HG03575 (cell line): ENCODE measurements at regions not wholly inside any gene's neighbourhood (a gene's known extent, or its start where the extent isn't known, plus 50 kb on each side); places are given as distances from the start of the nearest gene placed in this dataset.

ENCODE experiments used
- ATAC-seq: cut with Tn5 transposase; IDR thresholded peaks from one replicate; pipeline ENCODE4 v1.9.1; 2021; ENCODE audit not compliant: unreplicated experiment, insufficient number of reproducible peaks, low FRiP score; ENCODE audit errors: extremely low read depth

- no peak for ATAC-seq
Measured at GRCh38 chr6:156028335-156029131, 572.9 kb upstream of the NOX3 start.

GRCh38 chr6:156027248-156027626 lies 571.6 kb upstream of the NOX3 start:
- ATAC-seq = no peak

- ATAC-seq = no peak
Measured at GRCh38 chr6:156026486-156027247, 571.0 kb upstream of the NOX3 start.

- no peak for ATAC-seq
Measured at GRCh38 chr6:156024339-156024738, 568.7 kb upstream of the NOX3 start.

- no peak for ATAC-seq
Measured at GRCh38 chr6:156021746-156022396, 566.2 kb upstream of the NOX3 start.

- ATAC-seq = no peak
Measured at GRCh38 chr6:156017838-156018237, 562.2 kb upstream of the NOX3 start.

- no peak for ATAC-seq
Measured at GRCh38 chr6:156016186-156016976, 560.7 kb upstream of the NOX3 start.

GRCh38 chr6:156013155-156013554 lies 557.5 kb upstream of the NOX3 start:
- no peak for ATAC-seq

GRCh38 chr6:156009656-156010055 lies 554.0 kb upstream of the NOX3 start:
- no peak for ATAC-seq

GRCh38 chr6:156004796-156005195 lies 549.2 kb upstream of the NOX3 start:
- ATAC-seq = no peak

- ATAC-seq = no peak
Measured at GRCh38 chr6:155996151-155996550, 540.5 kb upstream of the NOX3 start.

GRCh38 chr6:155995281-155995680 lies 539.6 kb upstream of the NOX3 start:
- ATAC-seq = no peak

GRCh38 chr6:155994086-155994485 lies 538.4 kb upstream of the NOX3 start:
- ATAC-seq = no peak

- ATAC-seq = no peak
Measured at GRCh38 chr6:155993240-155993639, 537.6 kb upstream of the NOX3 start.

- ATAC-seq = no peak
Measured at GRCh38 chr6:155985660-155986138, 530.1 kb upstream of the NOX3 start.

GRCh38 chr6:155980768-155981079 lies 525.1 kb upstream of the NOX3 start:
- ATAC-seq = no peak

GRCh38 chr6:155980014-155980767 lies 524.6 kb upstream of the NOX3 start:
- no peak for ATAC-seq

- no peak for ATAC-seq
Measured at GRCh38 chr6:155975506-155975905, 519.9 kb upstream of the NOX3 start.
